OCI-LY7 (cell line): ENCODE measurements at regions not wholly inside any gene's neighbourhood (a gene's known extent, or its start where the extent isn't known, plus 50 kb on each side); places are given as distances from the start of the nearest gene placed in this dataset.

Experiments
- BruUV-seq: library from RNA; stranded (reverse); fragments of 400-500 nt; replicated peaks from 2 replicates; lab custom pipeline; 2021; lab: Mats Ljungman, UMichigan
- CTCF ChIA-PET: fragments of 300-600 bp; sonication (Branson Sonifier 250); formaldehyde crosslinking; loops from one replicate; lab custom pipeline; 2022; ENCODE audit warnings: antibody characterized with exemption; ENCODE audit not compliant: unreplicated experiment; lab: Charles Lee
- POLR2A ChIA-PET: fragments of 300-600 bp; sonication (Branson Sonifier 250); formaldehyde crosslinking; loops from one replicate; lab custom pipeline; 2022; ENCODE audit warnings: antibody characterized with exemption; lab: Charles Lee
- DNase-seq: peaks from one replicate; pipeline ENCODE4 v3.0.0-alpha.2; 2015; ENCODE audit warnings: low spot score
- H2AFZ ChIP-seq: fragments of 200-600 bp; sonication (generic), shearing (Covaris generic); 2 replicates; pipeline ENCODE4 v1.6.1; 2014; ENCODE audit warnings: mild to moderate bottlenecking, antibody characterized with exemption, low read length, moderate library complexity
- H3K27ac ChIP-seq: fragments of 200-600 bp; sonication (generic); 2 replicates; pipeline ENCODE4 v1.5.1; 2014; ENCODE audit warnings: mixed run types, low read depth, mild to moderate bottlenecking, moderate library complexity, low read length, inconsistent platforms; ENCODE audit not compliant: poor library complexity, severe bottlenecking
- H3K36me3 ChIP-seq: fragments of 200-600 bp; sonication (generic); 2 replicates; pipeline ENCODE4 v1.6.1; 2014; ENCODE audit warnings: mild to moderate bottlenecking, antibody characterized with exemption, low read length, moderate library complexity, mixed read lengths; ENCODE audit not compliant: insufficient read depth
- H3K4me1 ChIP-seq: fragments of 200-600 bp; sonication (generic); 2 replicates; pipeline ENCODE4 v1.5.1; 2014; ENCODE audit warnings: mild to moderate bottlenecking, low read length; ENCODE audit not compliant: insufficient read depth, poor library complexity, severe bottlenecking
- H3K4me2 ChIP-seq: fragments of 200-600 bp; sonication (generic); 2 replicates; pipeline ENCODE4 v1.6.1; 2014; ENCODE audit warnings: mild to moderate bottlenecking, low read length
- H3K4me3 ChIP-seq: fragments of 200-600 bp; sonication (generic); 2 replicates; pipeline ENCODE4 v1.5.1; 2014; ENCODE audit warnings: mild to moderate bottlenecking, low read depth, low read length; ENCODE audit not compliant: poor library complexity, severe bottlenecking
- H3K79me2 ChIP-seq: fragments of 200-600 bp; sonication (generic); 2 replicates; pipeline ENCODE4 v1.6.1; 2016; ENCODE audit warnings: low read depth, mild to moderate bottlenecking, low read length, moderate library complexity, mixed read lengths; ENCODE audit not compliant: insufficient read depth
- H3K9me2 ChIP-seq: fragments of 200-600 bp; sonication (generic); 2 replicates; pipeline ENCODE4 v1.6.1; 2016; ENCODE audit warnings: mild to moderate bottlenecking, low read length, mixed read lengths; ENCODE audit not compliant: insufficient read depth
- H3K9me3 ChIP-seq: fragments of 200-600 bp; sonication (generic); 2 replicates; pipeline ENCODE4 v1.6.1; 2014; ENCODE audit warnings: mild to moderate bottlenecking, mixed run types, low read length, mixed read lengths
- H4K20me1 ChIP-seq: fragments of 200-600 bp; sonication (generic); 2 replicates; pipeline ENCODE4 v1.6.1; 2014; ENCODE audit warnings: mild to moderate bottlenecking, antibody characterized with exemption, low read length, moderate library complexity, mixed read lengths; ENCODE audit not compliant: insufficient read depth
- CTCF ChIP-seq: fragments of 200-600 bp; sonication (generic); conservative IDR thresholded peaks from 2 replicates; pipeline ENCODE4 v1.5.1; 2014; ENCODE audit warnings: mild to moderate bottlenecking, antibody characterized with exemption, low read length, moderate library complexity, mixed read lengths
- EZH2phosphoT487 ChIP-seq: fragments of 200-600 bp; sonication (generic); IDR thresholded peaks from 2 replicates; pipeline ENCODE4 v1.6.1; 2018; ENCODE audit warnings: low read depth, borderline replicate concordance, mild to moderate bottlenecking, mixed run types, antibody characterized with exemption, low read length, moderate library complexity, mixed read lengths
- intact Hi-C: fragments of 100-400 bp; cut with micrococcal nuclease; formaldehyde crosslinking; loops from one replicate; pipeline ENCODE4 v1.10.0; 2022; ENCODE audit not compliant: unreplicated experiment

- H3K4me1 ChIP-seq = no peaks in the 10 kb centered on the region
- CTCF ChIA-PET = no interaction called here
- TF ChIP-seq EZH2phosphoT487 (no peak), CTCF (no peak)
- POLR2A ChIA-PET = interaction anchor here (1.2 kb wide), 1 partner anchor 9 kb away, joined by 4 read pairs; no protein-coding TSS in a partner anchor
- H3K9me2 ChIP-seq = no peaks in the 10 kb centered on the region
- no peaks in the 10 kb centered on the region for H3K9me3 ChIP-seq
- H3K4me2 ChIP-seq = no peak overlapping the region
- DNase-seq = no peak
- peaks cover 58% of the 10 kb centered on the region for H3K36me3 ChIP-seq
- intact Hi-C loops = no loop called here
- no peak overlapping the region for H2AFZ ChIP-seq
- H3K79me2 ChIP-seq = no peaks in the 10 kb centered on the region
- H3K4me3 ChIP-seq = no peak overlapping the region
- H3K27ac ChIP-seq = no peak overlapping the region
- no peaks in the 10 kb centered on the region for H4K20me1 ChIP-seq
- BruUV-seq = no TSS peak
Observed at GRCh38 chr4:122252584-122252983, 100.5 kb downstream of the BLTP1 start.

- TF ChIP-seq EZH2phosphoT487 = no peak
- no peak for TF ChIP-seq CTCF
- no peaks in the 10 kb centered on the region for H3K4me1 ChIP-seq
- CTCF ChIA-PET = no interaction called here
- POLR2A ChIA-PET = no interaction called here
- H3K4me2 ChIP-seq = no peak overlapping the region
- no peak overlapping the region for H3K27ac ChIP-seq
- H3K9me3 ChIP-seq = no peaks in the 10 kb centered on the region
- H2AFZ ChIP-seq = no peak overlapping the region
- BruUV-seq = no TSS peak
- intact Hi-C loops = no loop called here
- peaks cover 43% of the 10 kb centered on the region for H3K36me3 ChIP-seq
- no peak overlapping the region for H3K4me3 ChIP-seq
- no peak for DNase-seq
- no peaks in the 10 kb centered on the region for H3K9me2 ChIP-seq
- no peaks in the 10 kb centered on the region for H4K20me1 ChIP-seq
- H3K79me2 ChIP-seq = no peaks in the 10 kb centered on the region
Observed at GRCh38 chr4:122259849-122260248, 107.7 kb downstream of the BLTP1 start.

GRCh38 chr4:122276359-122276758, 102.5 kb upstream of the ADAD1 start:
- intact Hi-C loops = no loop called here
- H4K20me1 ChIP-seq = no peaks in the 10 kb centered on the region
- no peak for DNase-seq
- H3K27ac ChIP-seq = no peak overlapping the region
- BruUV-seq = no TSS peak
- ChIA-PET POLR2A (no interaction called here), CTCF (no interaction called here)
- H3K9me2 ChIP-seq = no peaks in the 10 kb centered on the region
- no peaks in the 10 kb centered on the region for H3K79me2 ChIP-seq
- TF ChIP-seq CTCF = no peak
- TF ChIP-seq EZH2phosphoT487 = no peak
- peaks cover 11% of the 10 kb centered on the region; the same call in 1 of the 2 replicates for H3K36me3 ChIP-seq
- no peak overlapping the region for H2AFZ ChIP-seq
- no peak overlapping the region for H3K4me2 ChIP-seq
- H3K4me1 ChIP-seq = no peaks in the 10 kb centered on the region
- H3K4me3 ChIP-seq = no peak overlapping the region
- H3K9me3 ChIP-seq = no peaks in the 10 kb centered on the region
